Stimulated activated CD4-positive, alpha-beta T cell treated with anti-CD3 and anti-CD28 coated beads, Interleukin-4, amount 100 ng/mL, for 24 hours (primary cell): ENCODE measurements at regions not wholly inside any gene's neighbourhood (a gene's known extent, or its start where the extent isn't known, plus 50 kb on each side); places are given as distances from the start of the nearest gene placed in this dataset.
"Not testable (repeated sequence)": the region's sequence is repeated elsewhere in the genome, so short reads cannot be mapped to it uniquely, and the experiment has no call there.

Source experiments
- DNase-seq: peaks from one replicate; pipeline ENCODE4 v3.0.0-alpha.2; 2020

GRCh38 chr5:177856474-177856873, 73.8 kb upstream of the FAM153A start:
- DNase-seq: not testable (repeated sequence)

GRCh38 chr5:177847914-177848313, 65.2 kb upstream of the FAM153A start:
- DNase-seq: not testable (repeated sequence)

GRCh38 chr5:177846598-177846997, 63.9 kb upstream of the FAM153A start:
- not testable (repeated sequence) for DNase-seq

- not testable (repeated sequence) for DNase-seq
These were observed 63.2 kb upstream of the FAM153A start for GRCh38 chr5:177845906-177846305.

- DNase-seq: not testable (repeated sequence)
These were observed 53.5 kb upstream of the FAM153A start for GRCh38 chr5:177836191-177836590.
